SW 1271 (cell line): ENCODE measurements at regions not wholly inside any gene's neighbourhood (a gene's known extent, or its start where the extent isn't known, plus 50 kb on each side); places are given as distances from the start of the nearest gene placed in this dataset.

Experiments
- DNase-seq, 2 experiments: peaks; one replicate each; lab custom pipeline; 2025; lab: John Stamatoyannopoulos, UW

GRCh38 chr9:118515947-118516346 is 811.7 kb downstream of the TLR4 start:
- no peak for DNase-seq

- DNase-seq = no peak
These were observed 817.1 kb downstream of the TLR4 start for GRCh38 chr9:118521261-118521660.

- peak in 1 of 2 experiments; percentile 17 for DNase-seq
These were observed 818.2 kb downstream of the TLR4 start for GRCh38 chr9:118522093-118523028.

GRCh38 chr9:118527261-118527660 is 823.1 kb downstream of the TLR4 start:
- DNase-seq = no peak

- DNase-seq = no peak
These were observed 825.0 kb downstream of the TLR4 start for GRCh38 chr9:118529210-118529609.

- DNase-seq = no peak
These were observed 825.5 kb downstream of the TLR4 start for GRCh38 chr9:118529624-118530214.

GRCh38 chr9:118532592-118532991 is 828.4 kb downstream of the TLR4 start:
- DNase-seq = no peak

GRCh38 chr9:118533101-118533500 is 828.9 kb downstream of the TLR4 start:
- no peak for DNase-seq

- no peak for DNase-seq
These were observed 829.6 kb downstream of the TLR4 start for GRCh38 chr9:118533850-118534249.

- no peak for DNase-seq
These were observed 832.0 kb downstream of the TLR4 start for GRCh38 chr9:118536153-118536552.

GRCh38 chr9:118538959-118539358 is 830.3 kb downstream of the BRINP1 start:
- no peak for DNase-seq

- no peak for DNase-seq
These were observed 815.8 kb downstream of the BRINP1 start for GRCh38 chr9:118553465-118553864.

GRCh38 chr9:118554987-118555386 is 814.2 kb downstream of the BRINP1 start:
- no peak for DNase-seq

GRCh38 chr9:118558026-118558425 is 811.2 kb downstream of the BRINP1 start:
- no peak for DNase-seq

- no peak for DNase-seq
These were observed 810.3 kb downstream of the BRINP1 start for GRCh38 chr9:118558891-118559290.

GRCh38 chr9:118561051-118561450 is 808.2 kb downstream of the BRINP1 start:
- no peak for DNase-seq

GRCh38 chr9:118563677-118564076 is 805.6 kb downstream of the BRINP1 start:
- no peak for DNase-seq

- DNase-seq = no peak
These were observed 801.4 kb downstream of the BRINP1 start for GRCh38 chr9:118567861-118568260.

- DNase-seq = no peak
These were observed 800.5 kb downstream of the BRINP1 start for GRCh38 chr9:118568704-118569103.

GRCh38 chr9:118569148-118569547 is 800.1 kb downstream of the BRINP1 start:
- DNase-seq = no peak

GRCh38 chr9:118570066-118570465 is 799.2 kb downstream of the BRINP1 start:
- no peak for DNase-seq

- DNase-seq = no peak
These were observed 793.7 kb downstream of the BRINP1 start for GRCh38 chr9:118575341-118576070.

- DNase-seq = peak; percentile 12 to 52
These were observed 792.1 kb downstream of the BRINP1 start for GRCh38 chr9:118577121-118577520.
